CD4-positive, alpha-beta T cell treated with Interleukin-4 for 1 hour (primary cell): ENCODE measurements at regions not wholly inside any gene's neighbourhood (a gene's known extent, or its start where the extent isn't known, plus 50 kb on each side); places are given as distances from the start of the nearest gene placed in this dataset.

Source experiments
- DNase-seq, 2 donors: peaks; one replicate each; pipeline ENCODE4 v3.0.0-alpha.2; 2020 to 2022

- no peak for DNase-seq
Observed at GRCh38 chr9:89748831-89749499, 144.2 kb downstream of the GADD45G start.

GRCh38 chr9:89749500-89750116 lies 144.8 kb downstream of the GADD45G start:
- no peak for DNase-seq

- no peak for DNase-seq
Observed at GRCh38 chr9:89750117-89750791, 145.4 kb downstream of the GADD45G start.

- no peak for DNase-seq
Observed at GRCh38 chr9:89751079-89751825, 146.4 kb downstream of the GADD45G start.

- DNase-seq = no peak
Observed at GRCh38 chr9:89752154-89752553, 147.3 kb downstream of the GADD45G start.

- no peak for DNase-seq
Observed at GRCh38 chr9:89753472-89754055, 148.8 kb downstream of the GADD45G start.

- no peak for DNase-seq
Observed at GRCh38 chr9:89754193-89754592, 149.4 kb downstream of the GADD45G start.

- DNase-seq = no peak
Observed at GRCh38 chr9:89755821-89756220, 151.0 kb downstream of the GADD45G start.

GRCh38 chr9:89756891-89757537 lies 152.2 kb downstream of the GADD45G start:
- DNase-seq = no peak

- no peak for DNase-seq
Observed at GRCh38 chr9:89757776-89758528, 153.1 kb downstream of the GADD45G start.

GRCh38 chr9:89759572-89759971 lies 154.8 kb downstream of the GADD45G start:
- DNase-seq = no peak

- DNase-seq = no peak
Observed at GRCh38 chr9:89760123-89760522, 155.3 kb downstream of the GADD45G start.

- DNase-seq = no peak
Observed at GRCh38 chr9:89764217-89764616, 159.4 kb downstream of the GADD45G start.

- DNase-seq = no peak
Observed at GRCh38 chr9:89765211-89765946, 160.6 kb downstream of the GADD45G start.

- no peak for DNase-seq
Observed at GRCh38 chr9:89766991-89767390, 162.2 kb downstream of the GADD45G start.

- DNase-seq = no peak
Observed at GRCh38 chr9:89768051-89768450, 163.2 kb downstream of the GADD45G start.

- no peak for DNase-seq
Observed at GRCh38 chr9:89768650-89769071, 163.8 kb downstream of the GADD45G start.

- DNase-seq = no peak
Observed at GRCh38 chr9:89770531-89771174, 165.8 kb downstream of the GADD45G start.

- no peak for DNase-seq
Observed at GRCh38 chr9:89771205-89771604, 166.4 kb downstream of the GADD45G start.

GRCh38 chr9:89773170-89773569 lies 168.4 kb downstream of the GADD45G start:
- DNase-seq = no peak
